Stimulated activated memory B cell treated with anti-CD40 and anti-IgM and Interleukin-4, amounts not matched to agents 10 μg/mL and 1 μg/mL and 100 μg/mL, for 72 hours (primary cell): ENCODE measurements at regions not wholly inside any gene's neighbourhood (a gene's known extent, or its start where the extent isn't known, plus 50 kb on each side); places are given as distances from the start of the nearest gene placed in this dataset.

Experiments used
- ATAC-seq: fragments of 150-1000 bp; cut with Tn5 transposase; 2 replicates; pipeline ENCODE4 v1.10.0; 2021
- H3K27ac Mint-ChIP-seq: one replicate; pipeline ENCODE4 v1.8.0; 2022; ENCODE audit warnings: mild to moderate bottlenecking, mixed read lengths
- H3K27me3 Mint-ChIP-seq: one replicate; pipeline ENCODE4 v1.8.0; 2022; ENCODE audit warnings: mixed read lengths
- H3K36me3 Mint-ChIP-seq: one replicate; pipeline ENCODE4 v1.8.0; 2022; ENCODE audit warnings: mixed read lengths
- H3K4me1 Mint-ChIP-seq: one replicate; pipeline ENCODE4 v1.8.0; 2022; ENCODE audit warnings: mixed read lengths
- H3K4me3 Mint-ChIP-seq: one replicate; pipeline ENCODE4 v1.8.0; 2022; ENCODE audit warnings: mild to moderate bottlenecking, moderate library complexity, mixed read lengths
- H3K9me3 Mint-ChIP-seq: one replicate; pipeline ENCODE4 v1.8.0; 2022; ENCODE audit warnings: mixed read lengths

GRCh38 chr9:82923912-82924605 is 138.9 kb downstream of the RASEF start:
- H3K4me1 Mint-ChIP-seq: no peaks in the 10 kb centered on the region
- no peaks in the 10 kb centered on the region for H3K36me3 Mint-ChIP-seq
- H3K4me3 Mint-ChIP-seq: no peak overlapping the region
- ATAC-seq: no peak
- H3K27ac Mint-ChIP-seq: no peak overlapping the region
- H3K27me3 Mint-ChIP-seq: no peaks in the 10 kb centered on the region
- no peaks in the 10 kb centered on the region for H3K9me3 Mint-ChIP-seq
